ENCODE measurements at regions not wholly inside any gene's neighbourhood (a gene's known extent, or its start where the extent isn't known, plus 50 kb on each side); places are given as distances from the start of the nearest gene placed in this dataset.

GRCh38 chr2:128414351-128414750, 95.7 kb upstream of the HS6ST1 start:
- TF ChIP-seq CTCF (IDR thresholded peaks at IDR 0.05) (no peak), POLR2A (IDR thresholded peaks at IDR 0.05) (no peak)

Measured in lower leg skin (tissue), 3 donors.